Testis (tissue), 2 donors: ENCODE measurements at regions not wholly inside any gene's neighbourhood (a gene's known extent, or its start where the extent isn't known, plus 50 kb on each side); places are given as distances from the start of the nearest gene placed in this dataset.

Experiments used
- CTCF ChIP-seq, 3 experiments: fragments of 450-650 bp in 2 of 3; fragments of 200-600 bp in 1 of 3; sonication (generic) in 1 of 3; IDR thresholded peaks; one replicate each; pipeline ENCODE4 v1.5.1; 2016 to 2019; ENCODE audit warnings: antibody characterized with exemption in 3 of 3, mild to moderate bottlenecking in 2 of 3, moderate library complexity in 1 of 3
- POLR2A ChIP-seq: fragments of 450-650 bp; IDR thresholded peaks from one replicate; pipeline ENCODE4 v1.6.1; 2017; ENCODE audit warnings: antibody characterized with exemption, mild to moderate bottlenecking, moderate library complexity

DNA sequence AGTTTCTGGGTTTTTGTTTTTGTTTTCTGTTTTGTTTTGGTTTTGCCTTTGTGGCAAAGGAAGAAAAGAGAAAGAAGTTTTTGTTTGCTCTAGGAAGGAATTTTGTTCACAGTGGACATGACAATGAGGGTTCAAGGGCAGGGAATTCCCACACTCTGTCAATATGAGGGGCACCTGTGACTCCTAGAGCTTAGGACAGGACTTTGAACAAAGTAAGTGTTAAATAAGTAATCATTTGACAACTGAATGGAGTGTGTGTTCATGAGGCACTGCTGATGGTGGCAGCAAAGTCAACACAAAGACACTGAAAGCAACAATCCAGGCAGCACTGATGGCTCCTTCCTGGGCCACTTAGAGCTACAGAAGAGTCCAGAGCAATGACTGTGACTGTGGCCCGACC is 1381.1 kb upstream of the LRRTM3 start:
- TF ChIP-seq CTCF (IDR thresholded peaks at IDR 0.05) (no peak), POLR2A (no peak)
